ENCODE measurements at regions not wholly inside any gene's neighbourhood (a gene's known extent, or its start where the extent isn't known, plus 50 kb on each side); places are given as distances from the start of the nearest gene placed in this dataset.

DNA sequence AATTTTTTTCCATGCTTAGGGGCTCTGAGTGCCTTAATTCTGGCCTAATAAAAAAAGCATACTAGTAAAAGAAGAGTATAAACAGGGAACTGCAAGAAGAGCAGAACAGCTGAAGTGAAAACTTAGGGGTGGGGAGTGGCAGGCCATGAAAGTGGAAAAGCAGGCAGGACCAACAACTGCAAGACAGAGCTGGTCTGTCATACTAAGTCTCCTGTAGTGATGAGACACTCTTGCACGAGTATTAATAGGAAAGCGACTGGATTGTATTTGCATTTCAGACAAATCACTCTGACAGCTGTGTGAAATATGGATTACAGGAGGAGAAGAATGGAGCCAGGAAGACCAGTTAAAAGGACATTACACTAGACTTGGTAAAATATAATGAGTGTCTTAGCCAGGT is 449.9 kb downstream of the NUF2 start:
- Histone ChIP-seq H3K4me3 (no peak overlapping the region), H3K4me1 (peaks cover 0 to 2% (median under 1%) of the 10 kb centered on the region in 10 experiments; a peak in 8 of 20 replicates), H3K27ac (no peak overlapping the region), H4K20me1 (no peaks in the 10 kb centered on the region), H3K27me3 (no peaks in the 10 kb centered on the region), H3K36me3 (no peaks in the 10 kb centered on the region), H3K9me3 (replicated peaks in 1 of 11) (no peaks in the 10 kb centered on the region), H3K9ac (no peak overlapping the region), H3K4me2 (no peak overlapping the region)
- TF ChIP-seq Cebpa-rat (IDR thresholded peaks at IDR 0.05), result no peak

DNA sequence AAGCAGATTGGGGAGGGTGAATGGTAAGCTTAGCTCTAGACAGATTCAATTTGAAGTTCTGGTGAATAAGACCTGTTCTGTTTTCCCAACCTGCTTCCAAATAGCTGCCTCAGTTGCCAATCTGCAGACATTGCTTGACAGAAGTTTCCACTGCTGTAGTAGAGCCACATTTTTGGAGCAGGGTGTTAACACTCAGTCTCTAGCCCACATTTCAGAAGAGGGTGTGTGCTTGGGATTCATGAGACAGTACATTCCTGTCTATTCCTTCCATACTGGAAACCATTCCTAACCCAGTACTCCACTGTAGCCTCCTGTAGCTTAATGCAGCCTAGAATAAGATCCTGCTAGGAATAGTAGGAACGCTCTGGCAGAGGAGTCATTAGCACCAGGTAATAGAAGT is 450.5 kb downstream of the NUF2 start:
- Histone ChIP-seq H3K36me3 (no peaks in the 10 kb centered on the region), H3K27me3 (no peaks in the 10 kb centered on the region), H3K27ac (no peak overlapping the region), H4K20me1 (no peaks in the 10 kb centered on the region), H3K4me3 (no peak overlapping the region), H3K9me3 (replicated peaks in 1 of 11) (no peaks in the 10 kb centered on the region), H3K4me1 (no peaks in the 10 kb centered on the region), H3K4me2 (no peak overlapping the region), H3K9ac (no peak overlapping the region)
- no peak for TF ChIP-seq Cebpa-rat (IDR thresholded peaks at IDR 0.05)

DNA sequence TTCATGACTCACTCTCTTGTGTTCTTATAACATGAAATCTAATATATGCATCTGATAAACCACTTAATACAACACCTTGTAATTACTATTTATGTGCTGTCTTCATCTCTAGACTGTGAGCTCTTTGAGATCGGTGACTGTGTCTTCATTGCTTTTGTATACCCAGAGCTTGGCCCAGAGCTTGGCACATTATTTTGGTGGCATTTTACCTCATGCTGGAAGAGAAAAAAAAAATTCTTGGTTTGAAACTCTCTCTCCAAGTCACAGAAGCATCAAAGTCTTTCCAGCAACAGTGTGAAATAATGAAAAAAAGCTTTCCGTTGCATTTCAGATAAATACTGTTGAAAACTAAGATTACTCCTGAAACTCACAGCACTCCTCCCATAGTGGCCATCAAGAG is 451.6 kb downstream of the NUF2 start:
- Histone ChIP-seq H3K4me3 (no peak overlapping the region), H3K27me3 (no peaks in the 10 kb centered on the region), H4K20me1 (no peaks in the 10 kb centered on the region), H3K4me1 (no peaks in the 10 kb centered on the region), H3K9ac (no peak overlapping the region), H3K9me3 (replicated peaks in 1 of 11) (peaks cover 0 to 6% (median 0%) of the 10 kb centered on the region in 11 experiments; a peak in 3 of 22 replicates), H3K36me3 (no peaks in the 10 kb centered on the region), H3K27ac (no peak overlapping the region), H3K4me2 (no peak overlapping the region)
- no peak for TF ChIP-seq Cebpa-rat (IDR thresholded peaks at IDR 0.05)

DNA sequence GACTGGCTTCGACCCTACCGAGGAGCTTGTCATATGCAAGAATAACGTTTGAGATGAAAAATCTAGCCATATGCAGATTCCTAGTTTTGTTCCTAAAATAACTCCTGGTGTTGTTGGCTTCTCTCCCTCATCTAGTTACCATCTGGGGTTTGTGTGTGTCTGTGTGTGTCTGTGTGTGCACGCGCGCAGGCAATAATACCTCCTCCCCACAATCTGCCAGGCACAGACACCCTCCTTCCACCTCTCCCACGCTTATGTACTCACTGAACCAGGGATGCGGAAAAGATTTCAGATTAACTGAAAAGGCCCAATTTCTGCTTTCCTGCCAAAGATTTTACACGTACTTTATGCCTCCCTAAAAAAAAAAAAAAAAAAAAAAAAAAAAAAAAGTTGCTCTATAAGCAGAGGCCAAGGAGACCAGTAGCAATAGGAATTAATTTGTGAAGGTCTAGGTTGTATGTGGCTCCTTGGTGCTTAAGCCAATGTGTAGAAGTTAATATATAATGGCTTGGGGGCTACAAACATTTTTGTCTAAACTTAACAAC is 452.7 kb downstream of the NUF2 start:
- no peak overlapping the region for H3K4me3 ChIP-seq
- no peaks in the 10 kb centered on the region for H4K20me1 ChIP-seq
- peaks cover 0 to 7% (median 0%) of the 10 kb centered on the region in 11 experiments; a peak in 3 of 22 replicates for H3K9me3 ChIP-seq (replicated peaks in 1 of 11)
- no peak overlapping the region for H3K27ac ChIP-seq
- no peaks in the 10 kb centered on the region for H3K36me3 ChIP-seq
- no peak overlapping the region for H3K9ac ChIP-seq
- no peaks in the 10 kb centered on the region for H3K27me3 ChIP-seq
- no peaks in the 10 kb centered on the region for H3K4me1 ChIP-seq
- TF ChIP-seq Cebpa-rat (IDR thresholded peaks at IDR 0.05), result no peak
- H3K4me2 ChIP-seq, result no peak overlapping the region

DNA sequence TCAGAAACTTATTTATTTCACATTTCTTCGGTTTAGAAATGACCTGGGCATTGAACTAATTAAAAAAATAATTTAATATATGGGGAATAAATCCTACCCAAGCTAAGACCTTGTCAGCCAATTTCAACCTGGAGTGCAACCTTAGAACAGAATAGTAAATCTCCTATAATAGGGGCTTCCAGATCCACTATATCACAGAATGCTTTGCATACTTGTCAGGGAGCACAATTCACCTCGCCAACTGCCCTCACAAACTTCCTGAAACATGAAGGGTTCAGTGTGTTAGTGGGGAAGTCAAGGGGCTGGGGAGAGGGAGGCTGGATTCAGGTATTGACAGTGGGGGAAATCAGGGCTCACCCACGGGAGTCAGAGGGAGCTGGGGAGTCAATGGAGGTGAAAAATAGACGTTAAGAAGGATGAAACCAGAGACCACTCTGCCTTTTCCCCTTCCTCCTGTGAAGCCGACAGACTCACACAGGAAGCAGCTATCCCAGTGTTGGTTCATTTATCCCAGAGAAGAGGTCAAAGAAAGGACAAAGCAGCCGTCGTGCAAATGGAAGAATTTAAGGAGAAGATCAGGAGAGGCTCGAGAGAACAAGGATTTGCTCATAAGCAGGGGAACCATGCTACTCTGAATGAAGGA is 453.3 kb downstream of the NUF2 start:
- Histone ChIP-seq H3K4me2 (no peak overlapping the region), H3K9ac (no peak overlapping the region), H3K27ac (no peak overlapping the region), H3K36me3 (no peaks in the 10 kb centered on the region), H3K4me1 (no peaks in the 10 kb centered on the region), H3K27me3 (no peaks in the 10 kb centered on the region), H4K20me1 (no peaks in the 10 kb centered on the region), H3K9me3 (replicated peaks in 1 of 11) (peaks cover 0 to 7% (median 0%) of the 10 kb centered on the region in 11 experiments; a peak in 3 of 22 replicates), H3K4me3 (no peak overlapping the region)
- no peak for TF ChIP-seq Cebpa-rat (IDR thresholded peaks at IDR 0.05)

DNA sequence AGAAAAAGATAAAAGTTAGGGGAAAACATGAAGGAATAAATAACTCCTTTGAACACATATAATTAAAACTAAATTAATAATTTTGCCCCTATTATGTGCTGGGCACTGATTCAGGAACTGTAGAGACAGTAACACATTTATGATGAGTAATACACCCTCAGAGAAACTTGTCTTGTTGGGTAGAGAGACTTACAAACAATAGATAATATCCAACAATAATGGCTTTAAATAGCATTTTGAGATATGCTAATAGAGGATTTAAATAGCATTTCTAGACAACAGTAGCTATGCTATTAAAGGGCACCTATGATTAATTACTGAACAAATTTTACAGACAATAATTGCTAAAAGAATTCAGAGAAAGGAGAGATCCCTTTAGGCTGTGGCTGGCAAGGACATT is 455.5 kb downstream of the NUF2 start:
- Histone ChIP-seq H3K4me1 (no peaks in the 10 kb centered on the region), H3K27me3 (no peaks in the 10 kb centered on the region), H3K9ac (no peak overlapping the region), H3K27ac (no peak overlapping the region), H3K4me2 (no peak overlapping the region), H3K9me3 (replicated peaks in 1 of 11) (peaks cover 7 to 22% (median 11%) of the 10 kb centered on the region in 11 experiments; a peak in 16 of 22 replicates), H4K20me1 (no peaks in the 10 kb centered on the region), H3K36me3 (no peaks in the 10 kb centered on the region), H3K4me3 (no peak overlapping the region)
- no peak for TF ChIP-seq Cebpa-rat (IDR thresholded peaks at IDR 0.05)

DNA sequence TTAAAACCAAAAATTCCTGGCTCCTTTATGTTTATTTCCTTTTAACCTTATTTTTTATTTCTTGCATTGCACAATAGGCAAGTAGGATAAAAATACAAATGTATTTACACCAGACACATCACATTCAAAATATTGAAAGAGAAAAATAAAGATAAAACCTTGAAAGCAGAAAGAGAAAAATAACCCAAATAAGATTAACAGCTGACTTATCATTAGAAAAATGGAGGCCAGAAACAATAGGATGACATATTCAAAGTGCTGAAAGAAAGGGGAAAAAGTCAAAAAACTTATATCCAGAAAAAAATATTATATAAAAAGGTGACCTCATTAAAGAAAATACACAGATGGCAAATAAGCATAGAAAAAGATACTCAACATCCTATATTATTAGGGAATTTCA is 459.4 kb downstream of the NUF2 start:
- Histone ChIP-seq H3K4me1 (no peaks in the 10 kb centered on the region), H3K27ac (no peak overlapping the region), H3K4me3 (no peak overlapping the region), H3K36me3 (no peaks in the 10 kb centered on the region), H3K27me3 (no peaks in the 10 kb centered on the region), H4K20me1 (no peaks in the 10 kb centered on the region), H3K4me2 (no peak overlapping the region), H3K9me3 (replicated peaks in 1 of 11) (peaks cover 7 to 22% (median 11%) of the 10 kb centered on the region in 11 experiments; a peak in 16 of 22 replicates), H3K9ac (no peak overlapping the region)
- TF ChIP-seq Cebpa-rat (IDR thresholded peaks at IDR 0.05), result no peak

DNA sequence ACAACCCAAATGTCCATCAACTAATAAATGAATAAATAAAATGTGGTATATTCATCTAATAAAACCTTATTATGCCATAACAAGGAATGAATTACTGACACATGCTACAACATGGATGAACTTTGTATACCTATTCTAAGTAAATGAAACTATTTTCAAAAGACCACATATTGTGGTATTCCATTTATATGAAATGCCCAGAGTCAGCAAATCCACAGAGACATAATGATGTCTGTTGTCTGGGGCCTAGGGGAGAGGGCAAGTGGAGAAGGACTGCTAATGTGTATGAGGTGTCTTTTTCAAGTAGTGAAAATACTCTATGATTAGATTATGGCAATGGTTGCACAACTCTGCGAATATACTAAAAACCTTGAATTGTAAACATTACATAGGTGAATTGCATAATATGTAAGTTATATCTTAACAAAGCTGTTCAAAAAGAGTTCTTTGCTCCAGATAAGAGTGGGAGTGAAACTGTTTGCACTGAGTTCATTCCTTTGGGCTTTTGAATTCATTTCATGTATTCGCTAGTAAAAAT is 464.2 kb downstream of the NUF2 start:
- no peak overlapping the region for H3K27ac ChIP-seq
- no peaks in the 10 kb centered on the region for H3K36me3 ChIP-seq
- H3K4me2 ChIP-seq, result no peak overlapping the region
- H3K9ac ChIP-seq, result no peak overlapping the region
- 0 out of 22 replicates have a peak, but pooled peaks of 1 of the 11 experiments have one; percentile 12 for TF ChIP-seq Cebpa-rat (IDR thresholded peaks at IDR 0.05)
- no peaks in the 10 kb centered on the region for H4K20me1 ChIP-seq
- H3K27me3 ChIP-seq, result no peaks in the 10 kb centered on the region
- H3K4me1 ChIP-seq, result peaks cover 0 to 9% (median 2%) of the 10 kb centered on the region in 10 experiments; a peak in 8 of 20 replicates
- peaks cover 5 to 10% (median 9%) of the 10 kb centered on the region in 11 experiments; a peak in 15 of 22 replicates for H3K9me3 ChIP-seq (replicated peaks in 1 of 11)
- no peak overlapping the region for H3K4me3 ChIP-seq

DNA sequence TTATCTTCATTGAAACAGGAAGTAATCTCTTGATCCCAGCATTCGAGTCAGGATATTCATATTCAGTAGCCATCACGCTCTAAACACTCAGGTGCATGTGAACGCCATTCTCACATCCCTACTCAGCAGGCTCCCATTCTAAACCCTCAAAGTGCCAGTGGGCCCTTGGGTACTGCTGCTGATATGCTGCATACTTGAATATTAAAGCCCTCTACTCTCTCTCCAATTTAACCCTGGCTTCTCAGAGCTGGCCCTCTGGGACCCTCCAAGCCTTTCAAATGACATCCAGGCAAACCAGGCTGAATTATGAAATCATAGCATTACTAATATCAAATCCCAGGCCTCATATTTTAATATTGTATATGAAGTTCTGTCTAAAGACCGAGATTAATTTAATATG is 468.2 kb downstream of the NUF2 start:
- Histone ChIP-seq H4K20me1 (no peaks in the 10 kb centered on the region), H3K4me2 (peak overlapping the region in 1 of 11 experiments; percentile 15; a peak in 1 of 22 replicates), H3K4me3 (no peak overlapping the region), H3K27ac (no peak overlapping the region), H3K9me3 (replicated peaks in 1 of 11) (peaks cover 12 to 22% (median 18%) of the 10 kb centered on the region in 11 experiments), H3K36me3 (no peaks in the 10 kb centered on the region), H3K9ac (no peak overlapping the region), H3K4me1 (peaks cover 0 to 25% (median 12%) of the 10 kb centered on the region in 10 experiments; a peak in 10 of 20 replicates), H3K27me3 (no peaks in the 10 kb centered on the region)
- TF ChIP-seq Cebpa-rat (IDR thresholded peaks at IDR 0.05), result no peak
